Central memory CD4-positive, alpha-beta T cell (primary cell): ENCODE measurements at regions not wholly inside any gene's neighbourhood (a gene's known extent, or its start where the extent isn't known, plus 50 kb on each side); places are given as distances from the start of the nearest gene placed in this dataset.

ENCODE experiments used
- DNase-seq: peaks from one replicate; pipeline ENCODE4 v3.0.0; 2022

GRCh38 chr20:48324744-48325143 is 503.1 kb downstream of the PREX1 start:
- no peak for DNase-seq

DNA sequence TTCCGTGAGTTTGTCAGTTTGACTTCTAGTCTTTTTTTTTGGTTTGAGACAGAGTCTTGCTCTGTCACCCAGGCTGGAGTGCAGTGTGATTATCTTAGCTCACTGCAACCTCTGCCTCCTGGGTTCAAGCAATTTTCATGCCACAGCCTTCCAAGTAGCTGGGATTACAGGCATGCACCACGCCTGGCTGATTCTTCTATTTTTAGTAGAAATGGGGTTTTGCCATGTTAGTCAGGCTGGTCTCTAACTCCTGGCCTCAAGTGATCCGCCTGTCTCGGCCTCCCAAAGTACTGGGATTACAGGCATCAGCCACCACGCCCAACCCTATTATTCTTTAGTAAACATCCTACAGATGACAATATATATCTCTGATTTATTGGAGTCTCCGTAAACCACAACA is 506.5 kb downstream of the PREX1 start:
- no peak for DNase-seq

DNA sequence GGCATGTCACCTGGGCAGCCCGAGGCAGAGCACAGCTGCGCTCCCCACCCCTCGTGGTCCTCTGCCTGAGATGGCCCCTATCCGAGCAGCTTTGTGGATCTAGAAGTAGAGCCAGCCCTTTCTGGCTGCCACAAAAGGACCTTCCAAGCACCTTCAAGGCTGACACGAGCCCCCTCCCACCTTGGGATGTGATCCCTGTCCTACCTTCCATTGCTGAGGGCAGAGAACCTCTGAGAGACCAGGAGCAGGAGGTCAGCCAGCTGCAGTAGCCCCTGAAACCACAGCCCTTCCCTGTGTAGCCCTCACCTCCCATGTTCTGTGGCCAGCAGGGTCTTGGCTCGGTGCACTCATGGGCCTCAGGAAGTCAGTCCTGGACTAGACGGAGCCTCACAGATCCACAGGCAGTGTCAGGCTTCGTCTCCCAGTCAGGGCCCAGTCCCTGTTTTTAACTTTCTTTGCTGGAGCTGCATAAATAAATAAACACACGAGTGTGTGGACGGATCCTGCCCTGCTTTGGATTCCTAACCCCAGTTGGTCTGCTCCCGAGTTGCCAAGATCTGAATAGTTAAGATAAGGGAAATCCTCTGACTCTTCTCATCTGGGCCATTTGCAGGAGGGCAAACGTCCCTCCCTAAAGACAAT is 507.7 kb downstream of the PREX1 start:
- DNase-seq = no peak

DNA sequence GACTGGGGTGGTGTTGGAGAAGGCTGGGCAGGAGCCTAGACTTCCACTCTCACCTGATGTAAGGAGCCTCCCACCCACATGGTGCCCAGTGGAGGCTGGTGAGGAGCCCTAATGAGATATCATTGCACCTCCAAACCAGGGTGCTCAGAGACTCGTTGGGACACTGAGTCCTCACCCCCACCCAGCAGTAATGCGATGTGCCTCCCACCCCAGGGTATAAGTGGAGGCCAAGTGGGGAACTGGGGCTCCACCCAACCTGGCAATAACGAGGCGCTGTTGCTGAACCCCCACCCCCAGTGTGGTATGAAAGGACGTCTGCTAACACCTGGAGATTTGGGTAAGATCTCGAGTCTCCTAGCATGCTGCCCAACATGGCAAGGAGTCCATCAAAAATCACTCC is 510.2 kb downstream of the PREX1 start:
- DNase-seq = no peak

- no peak for DNase-seq
Observed at GRCh38 chr20:48314925-48315592, 512.7 kb downstream of the PREX1 start.

GRCh38 chr20:48313324-48313723 is 514.5 kb downstream of the PREX1 start:
- no peak for DNase-seq

- no peak for DNase-seq
Observed at GRCh38 chr20:48311956-48312355, 515.8 kb downstream of the PREX1 start.

DNA sequence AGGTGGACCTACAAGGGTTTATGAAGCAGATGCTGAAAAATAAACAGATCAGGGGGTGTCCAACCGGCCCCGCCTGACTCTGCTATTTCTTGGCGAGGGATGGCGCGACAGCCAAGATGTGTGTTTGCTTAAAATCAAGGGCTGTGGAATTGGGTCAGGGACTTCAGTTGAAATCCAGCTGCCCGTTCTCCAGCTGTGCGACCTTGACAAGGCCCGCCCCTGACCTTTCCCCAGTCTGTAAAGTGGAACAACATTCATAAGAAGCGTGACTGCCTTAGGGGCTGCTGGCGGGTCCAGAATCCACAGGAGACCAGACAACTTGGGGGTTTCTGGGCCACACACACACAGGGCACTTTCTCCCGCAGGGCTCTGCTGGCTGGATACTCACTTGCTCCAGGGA is 517.5 kb downstream of the PREX1 start:
- no peak for DNase-seq

GRCh38 chr20:48309293-48309692 is 518.5 kb downstream of the PREX1 start:
- DNase-seq = no peak

DNA sequence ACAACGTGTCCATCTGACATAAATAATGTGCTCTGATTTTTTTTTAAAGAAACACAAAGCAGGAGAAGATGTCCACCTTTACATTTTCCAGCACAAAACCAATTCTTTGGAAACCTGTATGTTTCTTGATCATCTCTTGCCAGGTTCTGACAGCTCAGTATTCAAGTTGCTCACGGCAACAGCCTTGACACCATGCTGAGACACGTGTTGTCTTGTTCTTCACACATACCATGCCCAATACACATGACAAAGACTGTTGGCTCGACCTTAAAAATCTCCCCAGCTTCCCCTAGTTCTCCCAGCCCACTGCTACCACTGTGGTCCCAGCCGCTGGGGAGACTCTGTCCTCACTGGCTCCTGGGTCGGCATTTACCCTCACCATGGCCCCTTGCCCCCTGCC is 518.9 kb downstream of the PREX1 start:
- no peak for DNase-seq

DNA sequence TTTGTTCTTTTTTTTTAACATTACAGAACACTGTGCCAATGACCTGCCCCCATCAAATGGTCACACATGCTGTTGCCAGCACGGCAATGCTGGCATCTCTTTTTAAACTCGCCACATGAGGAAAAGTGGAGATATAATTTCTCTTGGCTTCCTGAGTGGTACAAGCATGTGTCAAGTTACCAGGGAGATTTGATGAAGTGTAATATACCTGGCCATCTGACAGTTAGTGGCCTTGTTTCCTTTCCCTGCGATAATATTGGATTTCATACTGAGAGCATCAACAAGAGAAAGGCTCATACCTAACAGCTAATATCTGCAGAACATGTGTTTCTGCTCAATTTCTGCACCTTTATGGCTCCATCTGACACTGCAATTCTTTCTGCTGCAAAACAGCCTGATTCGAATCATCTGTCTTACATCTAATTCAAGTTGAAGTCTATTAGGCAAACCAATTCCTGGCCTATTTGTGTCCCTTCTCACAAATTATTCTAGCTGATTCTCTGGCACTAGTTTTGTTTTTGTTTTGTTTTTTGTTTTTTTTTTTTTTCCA is 519.5 kb downstream of the PREX1 start:
- no peak for DNase-seq

- no peak for DNase-seq
Observed at GRCh38 chr20:48307277-48307676, 520.5 kb downstream of the PREX1 start.

DNA sequence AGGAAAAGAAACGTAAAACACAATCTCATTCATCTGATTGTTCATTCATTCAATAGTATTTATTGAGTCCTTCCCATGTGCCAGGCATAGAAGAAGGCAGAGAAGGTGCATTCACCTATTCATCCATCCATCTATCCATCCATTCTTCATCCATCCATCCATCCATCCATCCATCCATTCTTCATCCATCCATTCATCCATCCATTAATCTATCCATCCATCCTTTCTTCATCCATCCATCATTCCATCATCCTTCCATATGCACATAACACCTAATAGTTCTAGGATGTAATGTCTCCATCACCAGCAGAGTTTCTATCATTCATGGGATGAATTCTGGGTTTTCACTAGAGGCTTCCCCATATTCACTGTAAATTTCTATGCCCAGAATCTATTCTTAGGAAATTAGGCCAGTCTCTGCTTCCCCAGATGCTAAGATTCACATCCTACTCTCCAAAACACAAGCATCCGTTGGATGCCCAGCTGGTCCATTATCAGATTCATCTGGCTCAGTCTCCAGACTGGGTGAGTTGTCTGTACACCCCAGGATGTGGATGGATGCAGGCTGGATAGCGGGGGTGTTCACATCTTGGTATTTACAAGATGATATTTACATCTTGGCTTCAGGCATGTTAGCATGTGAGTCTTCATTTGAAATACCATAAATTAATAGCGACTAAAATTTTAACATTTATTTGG is 517.7 kb upstream of the SULF2 start:
- no peak for DNase-seq

- DNase-seq = no peak
Observed at GRCh38 chr20:48302149-48302548, 516.9 kb upstream of the SULF2 start.

- DNase-seq = no peak
Observed at GRCh38 chr20:48301189-48301588, 515.9 kb upstream of the SULF2 start.

DNA sequence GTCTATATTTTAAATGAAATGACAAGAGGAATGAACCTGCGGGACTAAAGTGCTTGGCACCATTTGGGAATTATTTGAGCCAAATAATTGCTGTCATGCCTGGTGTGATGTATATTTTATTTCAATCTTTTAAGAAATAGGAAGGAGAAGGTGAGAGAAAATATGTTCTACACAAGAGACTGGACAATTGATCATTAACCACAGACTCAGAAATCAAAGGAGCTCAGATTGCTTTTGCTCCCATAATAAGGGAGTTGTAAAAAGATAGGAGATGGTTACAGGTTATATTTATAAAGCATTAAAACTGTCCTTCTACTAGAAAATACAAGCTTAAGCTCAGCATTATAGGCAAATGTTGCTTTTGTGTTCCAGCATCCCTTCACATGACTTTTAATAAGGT is 515.2 kb upstream of the SULF2 start:
- DNase-seq = no peak

GRCh38 chr20:48298851-48299484 is 513.7 kb upstream of the SULF2 start:
- no peak for DNase-seq

DNA sequence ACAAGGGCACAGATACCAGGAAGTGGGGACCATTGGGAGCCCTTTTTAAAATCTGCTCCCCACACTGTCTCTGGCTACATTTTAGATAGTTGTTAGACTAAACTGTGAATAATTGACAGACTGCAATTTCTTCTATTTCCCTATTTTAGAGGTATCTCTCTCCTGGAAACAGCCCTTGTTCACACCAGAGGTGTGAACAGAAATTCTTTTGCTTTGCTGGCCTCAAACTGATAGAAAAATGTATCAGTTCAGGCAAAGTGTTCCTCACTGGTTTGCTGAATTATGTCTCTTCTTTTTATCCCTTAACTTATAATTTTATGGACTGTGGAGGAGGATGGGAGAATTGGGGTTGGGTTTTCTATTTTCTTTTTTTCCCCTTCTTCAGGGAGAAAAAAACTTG is 513.2 kb upstream of the SULF2 start:
- DNase-seq = no peak

- DNase-seq = no peak
Observed at GRCh38 chr20:48295966-48296421, 510.7 kb upstream of the SULF2 start.

DNA sequence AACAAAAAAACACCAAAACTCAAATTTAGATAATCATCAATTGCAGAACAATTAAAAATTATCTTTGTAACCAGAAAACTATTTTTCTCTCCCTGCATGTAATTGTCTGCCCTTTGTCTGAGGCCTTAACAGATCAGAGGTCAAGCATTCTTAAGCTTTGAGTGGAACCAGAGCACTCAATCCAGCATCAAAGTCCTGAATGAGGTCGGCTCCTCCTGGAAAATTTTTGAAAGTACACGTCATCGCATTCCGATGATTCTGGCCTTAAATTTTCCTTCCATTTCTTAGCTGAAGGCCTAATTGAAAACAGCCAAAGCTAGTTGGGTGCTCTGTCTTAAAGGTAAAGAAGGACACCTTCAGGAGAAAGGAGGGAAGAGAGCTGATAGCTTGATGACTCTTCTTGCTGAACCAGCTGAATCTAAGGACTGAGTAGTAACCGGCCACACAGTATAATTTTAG is 510.2 kb upstream of the SULF2 start:
- no peak for DNase-seq

GRCh38 chr20:48294942-48295341 is 509.7 kb upstream of the SULF2 start:
- DNase-seq = no peak

DNA sequence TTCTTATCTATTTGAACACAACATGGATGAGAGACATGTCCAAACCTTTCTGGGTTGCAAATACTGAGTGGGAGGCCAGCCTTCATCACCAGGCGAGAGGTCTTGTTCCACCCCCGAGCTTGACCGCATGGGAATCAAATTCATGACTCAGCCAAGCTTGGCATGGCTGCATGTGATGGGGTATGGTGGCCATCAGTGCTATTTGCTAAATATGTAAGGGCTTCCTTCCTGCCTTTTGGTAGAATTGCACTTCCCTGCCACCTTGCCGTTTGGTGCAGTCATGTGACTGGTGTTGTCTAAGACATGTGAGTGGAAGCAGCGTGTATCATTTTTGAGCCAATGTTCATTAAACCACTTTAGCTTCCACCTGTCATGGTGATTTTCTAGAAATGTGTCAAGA is 508.9 kb upstream of the SULF2 start:
- DNase-seq = no peak

DNA sequence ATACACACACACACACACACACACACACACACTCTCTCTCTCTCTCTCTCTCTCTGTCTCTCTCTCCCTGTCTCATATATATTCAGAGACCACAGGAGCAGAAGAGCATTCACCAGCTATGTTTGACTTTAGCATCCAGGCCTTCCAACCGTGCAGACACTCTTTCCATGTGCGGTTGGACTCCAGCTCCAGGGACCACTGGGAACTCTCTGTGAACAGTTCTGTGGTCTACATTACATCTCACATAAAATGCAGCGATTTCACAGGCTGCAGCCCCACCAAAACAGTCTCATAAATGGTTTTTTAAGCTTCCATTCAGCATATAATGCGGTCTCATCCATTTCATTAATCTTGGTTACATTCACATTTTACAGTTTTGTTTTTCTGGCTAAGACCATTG is 508.4 kb upstream of the SULF2 start:
- DNase-seq = no peak
